ENCODE measurements at regions not wholly inside any gene's neighbourhood (a gene's known extent, or its start where the extent isn't known, plus 50 kb on each side); places are given as distances from the start of the nearest gene placed in this dataset.

DNA sequence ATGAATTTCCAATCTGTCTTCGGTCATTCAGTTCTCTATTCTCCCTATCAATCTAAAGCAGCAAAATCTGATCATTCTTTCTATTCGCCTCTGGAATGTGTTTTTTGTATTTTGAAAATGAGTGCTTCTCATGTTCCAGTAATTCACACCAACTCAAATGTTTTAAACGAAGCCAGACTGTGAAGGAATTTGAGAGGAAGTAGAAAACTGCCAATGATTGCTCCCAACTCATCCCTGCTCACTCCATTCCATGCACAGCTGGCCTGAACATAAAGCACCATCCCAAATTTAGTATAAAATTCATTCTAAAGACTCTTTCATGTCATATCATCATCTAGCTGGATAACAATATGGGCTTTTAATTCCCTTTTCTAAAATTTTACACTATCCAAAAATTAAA, 123.8 kb downstream of the DUSP6 start:
- no peak overlapping the region for H3K27ac ChIP-seq (ENCODE audit: low read depth in 1 of 2, low read length in 2 of 2)
- no peaks in the 10 kb centered on the region for H3K27me3 ChIP-seq (ENCODE audit: control insufficient read depth in 2 of 2, insufficient read depth in 2 of 2, low read length in 2 of 2)
- H3K4me1 Mint-ChIP-seq = peaks cover 27% of the 10 kb centered on the region
- no peak overlapping the region for H3K9ac ChIP-seq (ENCODE audit: insufficient read depth, low read length, poor library complexity, severe bottlenecking)
- no peaks in the 10 kb centered on the region for H4K20me1 ChIP-seq (ENCODE audit: insufficient read depth, low read length)
- H3K4me2 ChIP-seq (replicated peaks; ENCODE audit: extremely low read depth, low read length, poor library complexity, severe bottlenecking) = no peak overlapping the region
- WGBS (ENCODE audit: insufficient coverage) = no CpG with 5 or more reads among the region's 3 CpGs
- H3K4me3 Mint-ChIP-seq = no peak overlapping the region
- no peak overlapping the region for H3K4me3 ChIP-seq (replicated peaks in 1 of 3; ENCODE audit: low read depth in 2 of 3, low read length in 3 of 3)
- peaks cover 0 to 4% (median 0%) of the 10 kb centered on the region in 7 donors for H3K9me3 Mint-ChIP-seq
- H3K36me3 Mint-ChIP-seq = peaks cover 0 to 3% of the 10 kb centered on the region in 2 donors
- no peaks in the 10 kb centered on the region for H3K79me2 ChIP-seq (ENCODE audit: insufficient read depth, low read length)
- peaks cover 14 to 19% of the 10 kb centered on the region in 2 donors for H3K4me1 ChIP-seq (ENCODE audit: control insufficient read depth in 1 of 2, insufficient read depth in 2 of 2, low read length in 2 of 2)
- H3K36me3 ChIP-seq (replicated peaks in 1 of 2; ENCODE audit: control insufficient read depth in 1 of 2, insufficient read depth in 2 of 2, low read length in 2 of 2) = no peaks in the 10 kb centered on the region
- no peak for DNase-seq
- H3K27ac Mint-ChIP-seq = no peak overlapping the region
- no peaks in the 10 kb centered on the region for H3K9me3 ChIP-seq (replicated peaks in 1 of 2; ENCODE audit: control insufficient read depth in 1 of 2, insufficient read depth in 1 of 2, low read length in 2 of 2)
- intact Hi-C loops (cut with micrococcal nuclease) = no loop called here
- TF ChIP-seq, protein P1, sequence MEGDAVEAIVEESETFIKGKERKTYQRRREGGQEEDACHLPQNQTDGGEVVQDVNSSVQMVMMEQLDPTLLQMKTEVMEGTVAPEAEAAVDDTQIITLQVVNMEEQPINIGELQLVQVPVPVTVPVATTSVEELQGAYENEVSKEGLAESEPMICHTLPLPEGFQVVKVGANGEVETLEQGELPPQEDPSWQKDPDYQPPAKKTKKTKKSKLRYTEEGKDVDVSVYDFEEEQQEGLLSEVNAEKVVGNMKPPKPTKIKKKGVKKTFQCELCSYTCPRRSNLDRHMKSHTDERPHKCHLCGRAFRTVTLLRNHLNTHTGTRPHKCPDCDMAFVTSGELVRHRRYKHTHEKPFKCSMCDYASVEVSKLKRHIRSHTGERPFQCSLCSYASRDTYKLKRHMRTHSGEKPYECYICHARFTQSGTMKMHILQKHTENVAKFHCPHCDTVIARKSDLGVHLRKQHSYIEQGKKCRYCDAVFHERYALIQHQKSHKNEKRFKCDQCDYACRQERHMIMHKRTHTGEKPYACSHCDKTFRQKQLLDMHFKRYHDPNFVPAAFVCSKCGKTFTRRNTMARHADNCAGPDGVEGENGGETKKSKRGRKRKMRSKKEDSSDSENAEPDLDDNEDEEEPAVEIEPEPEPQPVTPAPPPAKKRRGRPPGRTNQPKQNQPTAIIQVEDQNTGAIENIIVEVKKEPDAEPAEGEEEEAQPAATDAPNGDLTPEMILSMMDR (IDR thresholded peaks at IDR 0.05) = no peak
- H3K27me3 Mint-ChIP-seq (ENCODE audit: low read depth in 3 of 3) = peaks cover 0 to 1% (median 1%) of the 10 kb centered on the region in 3 donors
- H2AFZ ChIP-seq (ENCODE audit: insufficient read depth, low read depth, low read length, poor library complexity, severe bottlenecking) = no peak overlapping the region

DNA sequence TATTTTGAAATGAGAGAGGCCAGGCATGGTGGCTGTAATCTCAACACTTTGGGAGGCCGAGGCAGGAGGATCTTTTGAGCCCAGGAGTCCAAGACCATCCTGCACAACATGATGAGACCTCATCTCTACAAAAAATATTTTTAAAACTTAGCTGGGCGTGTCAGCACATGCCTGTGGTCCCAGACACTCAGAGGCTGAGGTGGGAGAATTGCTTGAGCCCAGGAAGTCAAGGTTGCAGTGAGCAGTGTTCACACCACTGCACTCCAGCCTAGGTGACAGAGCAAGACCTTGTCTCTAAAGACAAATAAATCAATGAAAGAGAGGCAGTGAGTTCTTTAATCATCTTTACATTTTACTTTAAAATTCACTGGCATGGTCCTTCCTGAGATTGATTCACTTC, 124.5 kb downstream of the DUSP6 start:
- H3K36me3 ChIP-seq (replicated peaks in 1 of 2; ENCODE audit: control insufficient read depth in 1 of 2, insufficient read depth in 2 of 2, low read length in 2 of 2) = no peaks in the 10 kb centered on the region
- intact Hi-C loops (cut with micrococcal nuclease) = no loop called here
- WGBS (ENCODE audit: insufficient coverage) = no CpG with 5 or more reads among the region's 2 CpGs

More for the DNA sequence above, 124.5 kb downstream of the DUSP6 start:
- H3K27me3 Mint-ChIP-seq (ENCODE audit: low read depth in 3 of 3) = peaks cover 0 to 2% (median 1%) of the 10 kb centered on the region in 3 donors
- Histone ChIP-seq H4K20me1 (ENCODE audit: insufficient read depth, low read length) (no peaks in the 10 kb centered on the region), H3K9ac (ENCODE audit: insufficient read depth, low read length, poor library complexity, severe bottlenecking) (no peak overlapping the region), H3K9me3 (replicated peaks in 1 of 2; ENCODE audit: control insufficient read depth in 1 of 2, insufficient read depth in 1 of 2, low read length in 2 of 2) (no peaks in the 10 kb centered on the region), H3K79me2 (ENCODE audit: insufficient read depth, low read length) (no peaks in the 10 kb centered on the region), H3K4me1 (ENCODE audit: control insufficient read depth in 1 of 2, insufficient read depth in 2 of 2, low read length in 2 of 2) (peaks cover 14 to 19% of the 10 kb centered on the region in 2 donors), H3K27ac (ENCODE audit: low read depth in 1 of 2, low read length in 2 of 2) (no peak overlapping the region), H3K4me2 (replicated peaks; ENCODE audit: extremely low read depth, low read length, poor library complexity, severe bottlenecking) (no peak overlapping the region), H3K27me3 (ENCODE audit: control insufficient read depth in 2 of 2, insufficient read depth in 2 of 2, low read length in 2 of 2) (no peaks in the 10 kb centered on the region), H3K4me3 (replicated peaks in 1 of 3; ENCODE audit: low read depth in 2 of 3, low read length in 3 of 3) (no peak overlapping the region), H2AFZ (ENCODE audit: insufficient read depth, low read depth, low read length, poor library complexity, severe bottlenecking) (no peak overlapping the region)
- H3K27ac Mint-ChIP-seq = no peak overlapping the region
- no peak overlapping the region for H3K4me3 Mint-ChIP-seq
- TF ChIP-seq, protein P1 (IDR thresholded peaks at IDR 0.05) = no peak
- no peak for DNase-seq
- peaks cover 0 to 4% (median 0%) of the 10 kb centered on the region in 7 donors for H3K9me3 Mint-ChIP-seq
- H3K36me3 Mint-ChIP-seq = peaks cover 0 to 3% of the 10 kb centered on the region in 2 donors
- H3K4me1 Mint-ChIP-seq = peaks cover 27% of the 10 kb centered on the region

All from CD14-positive monocyte (primary cell).